ENCODE measurements at regions not wholly inside any gene's neighbourhood (a gene's known extent, or its start where the extent isn't known, plus 50 kb on each side); places are given as distances from the start of the nearest gene placed in this dataset.

DNA sequence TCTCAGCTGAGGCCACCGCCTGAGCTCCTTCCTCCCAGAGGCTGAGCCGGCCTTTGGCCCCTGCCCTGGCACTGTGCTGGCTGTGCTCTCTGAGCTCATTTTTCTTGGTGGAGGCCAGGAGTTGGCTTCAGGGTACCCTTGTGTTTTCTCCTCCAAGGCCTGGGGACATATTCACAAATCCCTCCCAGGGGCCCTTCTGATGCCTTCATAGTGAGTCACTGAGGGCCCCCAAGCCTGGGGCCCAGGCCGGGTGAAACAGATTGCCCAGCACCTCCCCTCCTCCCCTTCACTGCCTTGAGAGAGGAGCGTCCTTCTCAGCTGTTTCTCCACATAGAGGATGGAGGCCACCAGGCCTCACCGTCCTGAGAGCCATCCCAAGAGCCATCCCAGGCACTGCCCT is 105.8 kb downstream of the SIK1 start:
- TF ChIP-seq, protein P1, sequence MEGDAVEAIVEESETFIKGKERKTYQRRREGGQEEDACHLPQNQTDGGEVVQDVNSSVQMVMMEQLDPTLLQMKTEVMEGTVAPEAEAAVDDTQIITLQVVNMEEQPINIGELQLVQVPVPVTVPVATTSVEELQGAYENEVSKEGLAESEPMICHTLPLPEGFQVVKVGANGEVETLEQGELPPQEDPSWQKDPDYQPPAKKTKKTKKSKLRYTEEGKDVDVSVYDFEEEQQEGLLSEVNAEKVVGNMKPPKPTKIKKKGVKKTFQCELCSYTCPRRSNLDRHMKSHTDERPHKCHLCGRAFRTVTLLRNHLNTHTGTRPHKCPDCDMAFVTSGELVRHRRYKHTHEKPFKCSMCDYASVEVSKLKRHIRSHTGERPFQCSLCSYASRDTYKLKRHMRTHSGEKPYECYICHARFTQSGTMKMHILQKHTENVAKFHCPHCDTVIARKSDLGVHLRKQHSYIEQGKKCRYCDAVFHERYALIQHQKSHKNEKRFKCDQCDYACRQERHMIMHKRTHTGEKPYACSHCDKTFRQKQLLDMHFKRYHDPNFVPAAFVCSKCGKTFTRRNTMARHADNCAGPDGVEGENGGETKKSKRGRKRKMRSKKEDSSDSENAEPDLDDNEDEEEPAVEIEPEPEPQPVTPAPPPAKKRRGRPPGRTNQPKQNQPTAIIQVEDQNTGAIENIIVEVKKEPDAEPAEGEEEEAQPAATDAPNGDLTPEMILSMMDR (IDR thresholded peaks at IDR 0.05; ENCODE audit: control extremely low read depth in 1 of 3, insufficient read depth in 1 of 3, low read depth in 1 of 3, low read length in 3 of 3) = no peak
- TF ChIP-seq EP300 (IDR thresholded peaks at IDR 0.05; ENCODE audit: borderline replicate concordance in 1 of 2, low read depth in 2 of 2, low read length in 2 of 2) (no peak), EZH2 (IDR thresholded peaks at IDR 0.05; ENCODE audit: low read depth, low read length, severe bottlenecking) (no peak)
- TF ChIP-seq, protein P2, sequence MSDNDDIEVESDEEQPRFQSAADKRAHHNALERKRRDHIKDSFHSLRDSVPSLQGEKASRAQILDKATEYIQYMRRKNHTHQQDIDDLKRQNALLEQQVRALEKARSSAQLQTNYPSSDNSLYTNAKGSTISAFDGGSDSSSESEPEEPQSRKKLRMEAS (IDR thresholded peaks at IDR 0.05) = no peak

Data from H1 (cell line).